OCI-LY3 (cell line): ENCODE measurements at regions not wholly inside any gene's neighbourhood (a gene's known extent, or its start where the extent isn't known, plus 50 kb on each side); places are given as distances from the start of the nearest gene placed in this dataset.

Experiments
- EZH2phosphoT487 ChIP-seq: fragments of 200-600 bp; shearing (Covaris generic); IDR thresholded peaks from 2 replicates; pipeline ENCODE4 v1.6.1; 2018; ENCODE audit warnings: antibody characterized with exemption, mixed run types, low read depth
- TF ChIP-seq, protein P1 (sequence below): fragments of 200-600, 300-600 bp; sonication (generic); IDR thresholded peaks from 2 replicates; pipeline ENCODE4 v1.5.1; 2014; ENCODE audit warnings: antibody characterized with exemption, low read length, low read depth

DNA sequence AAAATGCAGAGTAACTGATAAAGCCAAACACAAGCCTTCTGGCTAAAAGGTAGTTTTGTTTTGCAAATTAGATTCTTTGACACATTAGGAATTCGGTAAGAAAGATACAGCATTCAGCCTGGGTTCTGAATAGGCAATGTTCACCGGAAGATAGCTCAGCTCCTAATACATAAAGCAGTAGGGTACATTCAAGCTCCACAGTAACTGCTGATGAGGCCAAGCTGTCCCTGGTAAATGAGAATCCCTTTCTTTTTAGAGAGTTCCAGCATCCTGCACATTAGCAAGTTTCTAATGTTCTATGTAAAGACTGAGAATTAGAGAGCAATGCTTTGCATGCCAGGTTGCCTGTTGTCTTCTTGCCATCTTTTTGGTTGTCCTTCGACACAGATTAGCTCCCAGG, 316.3 kb upstream of the SLC14A2 start:
- TF ChIP-seq, protein P1, sequence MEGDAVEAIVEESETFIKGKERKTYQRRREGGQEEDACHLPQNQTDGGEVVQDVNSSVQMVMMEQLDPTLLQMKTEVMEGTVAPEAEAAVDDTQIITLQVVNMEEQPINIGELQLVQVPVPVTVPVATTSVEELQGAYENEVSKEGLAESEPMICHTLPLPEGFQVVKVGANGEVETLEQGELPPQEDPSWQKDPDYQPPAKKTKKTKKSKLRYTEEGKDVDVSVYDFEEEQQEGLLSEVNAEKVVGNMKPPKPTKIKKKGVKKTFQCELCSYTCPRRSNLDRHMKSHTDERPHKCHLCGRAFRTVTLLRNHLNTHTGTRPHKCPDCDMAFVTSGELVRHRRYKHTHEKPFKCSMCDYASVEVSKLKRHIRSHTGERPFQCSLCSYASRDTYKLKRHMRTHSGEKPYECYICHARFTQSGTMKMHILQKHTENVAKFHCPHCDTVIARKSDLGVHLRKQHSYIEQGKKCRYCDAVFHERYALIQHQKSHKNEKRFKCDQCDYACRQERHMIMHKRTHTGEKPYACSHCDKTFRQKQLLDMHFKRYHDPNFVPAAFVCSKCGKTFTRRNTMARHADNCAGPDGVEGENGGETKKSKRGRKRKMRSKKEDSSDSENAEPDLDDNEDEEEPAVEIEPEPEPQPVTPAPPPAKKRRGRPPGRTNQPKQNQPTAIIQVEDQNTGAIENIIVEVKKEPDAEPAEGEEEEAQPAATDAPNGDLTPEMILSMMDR = no peak
- TF ChIP-seq EZH2phosphoT487 = no peak
